ENCODE measurements at regions not wholly inside any gene's neighbourhood (a gene's known extent, or its start where the extent isn't known, plus 50 kb on each side); places are given as distances from the start of the nearest gene placed in this dataset.

DNA sequence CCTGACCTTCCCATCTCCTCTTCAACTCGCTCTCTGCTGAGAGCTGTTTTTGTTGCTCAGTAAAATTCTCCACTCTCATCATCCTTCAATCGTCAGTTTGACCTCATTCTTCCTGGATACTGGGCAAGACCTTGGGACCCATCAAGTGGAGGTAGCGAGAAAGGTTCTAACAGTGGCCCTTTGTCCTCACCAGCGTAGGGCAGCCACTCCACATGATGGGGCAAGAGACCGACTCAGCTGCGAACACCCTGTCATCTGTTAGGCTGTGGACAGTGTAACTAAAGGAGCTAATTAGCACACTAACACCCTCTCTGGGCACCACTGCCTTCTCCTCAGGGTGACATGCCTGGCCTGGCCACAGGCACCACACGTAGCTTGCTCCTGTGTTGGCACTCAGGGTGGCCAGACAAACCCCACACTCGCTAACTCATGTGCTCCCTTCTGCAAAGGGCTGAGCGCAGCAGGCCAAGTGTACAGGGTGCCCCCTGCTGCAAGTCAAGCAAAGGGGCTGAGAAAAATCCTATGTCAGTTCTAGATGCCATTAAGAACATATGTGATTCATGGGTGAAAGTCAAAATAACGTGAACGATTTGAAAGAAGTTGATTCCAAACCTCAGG, 1216.0 kb downstream of the SLITRK5 start:
- Mint-ChIP-seq H3K27me3 (ENCODE audit: insufficient read depth, low read depth, poor library complexity) (peaks cover 2% of the 10 kb centered on the region), H3K4me3 (no peak overlapping the region), H3K27ac (peak overlapping the region; percentile 20; the same call in 1 of the 2 replicates), H3K4me1 (peaks cover 2% of the 10 kb centered on the region; the same call in 1 of the 3 replicates), H3K36me3 (ENCODE audit: low read depth) (peaks cover 9% of the 10 kb centered on the region; the same call in 2 of the 3 replicates), H3K9me3 (peaks cover 4% of the 10 kb centered on the region; the same call in 1 of the 3 replicates)
- Histone ChIP-seq H3K27me3 (ENCODE audit: insufficient read depth) (no peaks in the 10 kb centered on the region), H3K36me3 (ENCODE audit: insufficient read depth) (no peaks in the 10 kb centered on the region), H3K4me1 (ENCODE audit: insufficient read depth) (peaks cover 5% of the 10 kb centered on the region; the same call in 1 of the 2 replicates), H3K79me2 (replicated peaks; ENCODE audit: insufficient read depth) (no peaks in the 10 kb centered on the region), H3K4me3 (no peak overlapping the region), H3K4me2 (no peak overlapping the region), H2AFZ (peak overlapping the region; percentile 58; the same call in 1 of the 2 replicates), H3F3A (replicated peaks; ENCODE audit: low read depth) (no peaks in the 10 kb centered on the region), H3K27ac (ENCODE audit: low read depth) (no peak overlapping the region), H4K20me1 (replicated peaks; ENCODE audit: insufficient read depth) (no peaks in the 10 kb centered on the region), H3K9me2 (ENCODE audit: insufficient read depth) (no peaks in the 10 kb centered on the region)
- peak; percentile 16 for DNase-seq (ENCODE audit: low spot score)
- ATAC-seq, result peak; percentile 43; the same call in 2 of the 3 replicates
- TF ChIP-seq REST (IDR thresholded peaks at IDR 0.05; ENCODE audit: unreplicated experiment) (no peak), STAT1 (IDR thresholded peaks at IDR 0.05; ENCODE audit: unreplicated experiment) (no peak), POLR2AphosphoS5 (IDR thresholded peaks at IDR 0.05; ENCODE audit: low read depth) (no peak), CTCF (conservative IDR thresholded peaks at IDR 0.05; ENCODE audit: low read depth in 2 of 2) (peak; percentile 39 to 63), CREB1 (CRISPR knock-in tag; IDR thresholded peaks at IDR 0.05; ENCODE audit: low read depth) (no peak), EZH2phosphoT487 (IDR thresholded peaks at IDR 0.05; ENCODE audit: unreplicated experiment) (no peak)

DNA sequence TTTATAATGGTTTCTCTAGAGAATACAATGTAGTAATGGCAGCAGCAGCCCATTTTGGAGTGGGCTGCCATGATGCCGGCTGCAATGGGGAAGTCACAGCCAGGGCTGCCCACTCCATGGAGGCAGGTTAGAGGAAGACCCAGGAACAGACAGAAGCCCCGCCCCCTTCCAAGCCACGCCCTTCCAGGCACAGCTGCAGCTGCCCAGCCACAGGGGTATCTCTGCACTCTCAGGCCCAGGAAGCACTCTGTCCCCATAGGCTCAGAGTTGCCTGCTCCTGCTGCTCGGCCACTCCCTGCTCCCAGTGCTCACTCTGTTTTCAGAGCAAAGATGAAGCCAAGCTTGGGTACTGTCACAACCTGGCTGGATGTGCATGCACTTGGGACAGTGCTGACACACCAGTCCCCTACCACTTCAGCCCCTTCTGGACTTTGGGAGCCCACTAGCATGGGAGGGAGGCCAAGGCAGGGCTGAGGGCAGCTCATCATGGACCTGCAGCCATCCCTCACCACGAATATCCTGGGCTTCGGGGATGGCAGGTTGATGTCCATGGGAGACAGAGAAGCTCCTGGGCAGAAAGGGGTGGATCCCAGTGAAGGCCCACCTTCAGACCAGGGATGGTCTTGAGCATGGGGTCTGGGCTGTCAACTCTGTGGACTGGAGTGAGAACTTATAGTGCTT, 1224.2 kb downstream of the SLITRK5 start:
- Histone ChIP-seq H3K79me2 (replicated peaks; ENCODE audit: insufficient read depth) (no peaks in the 10 kb centered on the region), H3K36me3 (ENCODE audit: insufficient read depth) (no peaks in the 10 kb centered on the region), H3F3A (replicated peaks; ENCODE audit: low read depth) (no peaks in the 10 kb centered on the region), H2AFZ (no peak overlapping the region), H3K4me1 (ENCODE audit: insufficient read depth) (no peaks in the 10 kb centered on the region), H3K4me2 (no peak overlapping the region), H3K27ac (ENCODE audit: low read depth) (no peak overlapping the region), H3K9me2 (ENCODE audit: insufficient read depth) (no peaks in the 10 kb centered on the region), H3K4me3 (no peak overlapping the region), H3K27me3 (ENCODE audit: insufficient read depth) (no peaks in the 10 kb centered on the region), H4K20me1 (replicated peaks; ENCODE audit: insufficient read depth) (no peaks in the 10 kb centered on the region)
- no peak overlapping the region for H3K4me3 Mint-ChIP-seq
- no peaks in the 10 kb centered on the region for H3K4me1 Mint-ChIP-seq
- DNase-seq (ENCODE audit: low spot score), result no peak
- no peak for ATAC-seq
- H3K27me3 Mint-ChIP-seq (ENCODE audit: insufficient read depth, low read depth, poor library complexity), result no peaks in the 10 kb centered on the region
- peaks cover 7% of the 10 kb centered on the region for H3K9me3 Mint-ChIP-seq
- 0 out of 3 replicates have a peak, but pooled peaks cover 6% of the 10 kb centered on the region for H3K36me3 Mint-ChIP-seq (ENCODE audit: low read depth)
- H3K27ac Mint-ChIP-seq, result no peak overlapping the region
- no peak for TF ChIP-seq CTCF (conservative IDR thresholded peaks at IDR 0.05; ENCODE audit: low read depth in 2 of 2)
- no peak for TF ChIP-seq STAT1 (IDR thresholded peaks at IDR 0.05; ENCODE audit: unreplicated experiment)
- TF ChIP-seq CREB1 (CRISPR knock-in tag; IDR thresholded peaks at IDR 0.05; ENCODE audit: low read depth), result no peak
- no peak for TF ChIP-seq NANOG (IDR thresholded peaks at IDR 0.05; ENCODE audit: borderline replicate concordance)
- TF ChIP-seq REST (IDR thresholded peaks at IDR 0.05; ENCODE audit: unreplicated experiment), result no peak
- no peak for TF ChIP-seq ETS1 (IDR thresholded peaks at IDR 0.05)
- no peak for TF ChIP-seq EZH2phosphoT487 (IDR thresholded peaks at IDR 0.05; ENCODE audit: unreplicated experiment)
- TF ChIP-seq JUNB (IDR thresholded peaks at IDR 0.05; ENCODE audit: unreplicated experiment), result no peak

Measured in GM23338 (cell line).